Esophagus (tissue), 2 donors: ENCODE measurements at regions not wholly inside any gene's neighbourhood (a gene's known extent, or its start where the extent isn't known, plus 50 kb on each side); places are given as distances from the start of the nearest gene placed in this dataset.

ENCODE experiments used
- H3K27ac ChIP-seq, 2 donors: one replicate each; pipeline ENCODE4 v1.5.1; 2013; ENCODE audit warnings: low read depth in 2 of 2, mild to moderate bottlenecking in 2 of 2, inconsistent platforms in 1 of 2, low read length in 1 of 2, moderate library complexity in 1 of 2
- H3K27me3 ChIP-seq, 2 donors: one replicate each; pipeline ENCODE4 v1.6.1; 2013; ENCODE audit warnings: low read length in 2 of 2, control low read depth in 1 of 2, mild to moderate bottlenecking in 1 of 2; ENCODE audit not compliant: insufficient read depth in 2 of 2, control insufficient read depth in 1 of 2
- H3K36me3 ChIP-seq, 2 donors: one replicate each; pipeline ENCODE4 v1.6.1; 2013; ENCODE audit warnings: low read length in 1 of 2; ENCODE audit not compliant: control insufficient read depth in 2 of 2, insufficient read depth in 2 of 2
- H3K4me1 ChIP-seq, 2 donors: one replicate each; pipeline ENCODE4 v1.6.1; 2013; ENCODE audit warnings: low read length in 1 of 2; ENCODE audit not compliant: control insufficient read depth in 2 of 2, insufficient read depth in 2 of 2
- H3K4me3 ChIP-seq, 2 donors: one replicate each; pipeline ENCODE4 v1.5.1; 2013; ENCODE audit warnings: low read length in 2 of 2, mild to moderate bottlenecking in 2 of 2, low read depth in 1 of 2, moderate library complexity in 1 of 2
- H3K9me3 ChIP-seq, 2 donors: one replicate each; pipeline ENCODE4 v1.6.1; 2013; ENCODE audit warnings: mild to moderate bottlenecking in 2 of 2, low read depth in 1 of 2, low read length in 1 of 2, moderate library complexity in 1 of 2; ENCODE audit not compliant: control insufficient read depth in 2 of 2, insufficient read depth in 1 of 2
- WGBS, 2 donors: extraction: QIAGEN DNeasy Blood & Tissue Kit; methylation state at CpG; one replicate each; pipeline ENCODE4 v1.1.7; 2013; 5-methylcytosine and 5-hydroxymethylcytosine counted together
- donor health status: healthy with polysubstance abuse.
- donor health status: Bipolar disorder and iron deficiency.

- Histone ChIP-seq H3K4me1 (no peaks in the 10 kb centered on the region), H3K27me3 (no peaks in the 10 kb centered on the region), H3K27ac (no peak overlapping the region), H3K4me3 (no peak overlapping the region), H3K9me3 (no peaks in the 10 kb centered on the region), H3K36me3 (no peaks in the 10 kb centered on the region)
- WGBS, 2 donors, result 65 to 68% methylated on average over 9 of the region's 9 CpGs
Measured at GRCh38 chr3:127395663-127396355, 108.0 kb upstream of the PRR20G start.

GRCh38 chr3:127394984-127395662 lies 107.3 kb upstream of the PRR20G start:
- no peaks in the 10 kb centered on the region for H3K36me3 ChIP-seq
- WGBS, 2 donors, result 61 to 65% methylated on average over 15 of the region's 15 CpGs
- H3K9me3 ChIP-seq, result no peaks in the 10 kb centered on the region
- no peaks in the 10 kb centered on the region for H3K4me1 ChIP-seq
- H3K4me3 ChIP-seq, result no peak overlapping the region
- H3K27me3 ChIP-seq, result no peaks in the 10 kb centered on the region
- no peak overlapping the region for H3K27ac ChIP-seq

GRCh38 chr3:127394031-127394430 lies 106.2 kb upstream of the PRR20G start:
- Histone ChIP-seq H3K4me1 (no peaks in the 10 kb centered on the region), H3K9me3 (no peaks in the 10 kb centered on the region), H3K36me3 (no peaks in the 10 kb centered on the region), H3K4me3 (no peak overlapping the region), H3K27ac (no peak overlapping the region), H3K27me3 (no peaks in the 10 kb centered on the region)
- 58 to 67% methylated on average over 4 of the region's 4 CpGs for WGBS, 2 donors

- Histone ChIP-seq H3K36me3 (no peaks in the 10 kb centered on the region), H3K27me3 (no peaks in the 10 kb centered on the region), H3K9me3 (no peaks in the 10 kb centered on the region), H3K27ac (no peak overlapping the region), H3K4me1 (no peaks in the 10 kb centered on the region), H3K4me3 (no peak overlapping the region)
- whole genome bisulfite sequencing, 2 donors, result 74 to 76% methylated on average over 5 of the region's 5 CpGs
Measured at GRCh38 chr3:127393131-127393820, 105.4 kb upstream of the PRR20G start.

GRCh38 chr3:127392156-127392490 lies 104.3 kb upstream of the PRR20G start:
- H3K9me3 ChIP-seq, result no peaks in the 10 kb centered on the region
- WGBS, 2 donors, result 68 to 71% methylated on average over 8 of the region's 8 CpGs
- no peaks in the 10 kb centered on the region for H3K27me3 ChIP-seq

GRCh38 chr3:127391436-127392155 lies 103.8 kb upstream of the PRR20G start:
- no peaks in the 10 kb centered on the region for H3K9me3 ChIP-seq
- H3K27me3 ChIP-seq, result no peaks in the 10 kb centered on the region
- no peak overlapping the region for H3K4me3 ChIP-seq
- no peaks in the 10 kb centered on the region for H3K36me3 ChIP-seq
- H3K27ac ChIP-seq, result no peak overlapping the region
- no peaks in the 10 kb centered on the region for H3K4me1 ChIP-seq
- 61 to 66% methylated on average over 14 of the region's 14 CpGs for WGBS, 2 donors

More at GRCh38 chr3:127392156-127392490, 104.3 kb upstream of the PRR20G start:
- H3K36me3 ChIP-seq, result no peaks in the 10 kb centered on the region
- H3K27ac ChIP-seq, result no peak overlapping the region
- H3K4me1 ChIP-seq, result no peaks in the 10 kb centered on the region
- H3K4me3 ChIP-seq, result no peak overlapping the region

- H3K4me3 ChIP-seq, result no peak overlapping the region
- H3K9me3 ChIP-seq, result no peaks in the 10 kb centered on the region
- no peak overlapping the region for H3K27ac ChIP-seq
- H3K4me1 ChIP-seq, result no peaks in the 10 kb centered on the region
- H3K27me3 ChIP-seq, result no peaks in the 10 kb centered on the region
- H3K36me3 ChIP-seq, result no peaks in the 10 kb centered on the region
- WGBS, 2 donors, result 65 to 67% methylated on average over 15 of the region's 15 CpGs
Measured at GRCh38 chr3:127390365-127391025, 102.6 kb upstream of the PRR20G start.

GRCh38 chr3:127389913-127390312 lies 102.1 kb upstream of the PRR20G start:
- no peaks in the 10 kb centered on the region for H3K9me3 ChIP-seq
- no peaks in the 10 kb centered on the region for H3K4me1 ChIP-seq
- 75 to 86% methylated on average over 2 of the region's 2 CpGs for WGBS, 2 donors
- no peak overlapping the region for H3K27ac ChIP-seq
- no peak overlapping the region for H3K4me3 ChIP-seq
- H3K36me3 ChIP-seq, result no peaks in the 10 kb centered on the region
- no peaks in the 10 kb centered on the region for H3K27me3 ChIP-seq

GRCh38 chr3:127389420-127389819 lies 101.6 kb upstream of the PRR20G start:
- Histone ChIP-seq H3K4me1 (no peaks in the 10 kb centered on the region), H3K9me3 (no peaks in the 10 kb centered on the region), H3K4me3 (no peak overlapping the region), H3K36me3 (no peaks in the 10 kb centered on the region), H3K27ac (no peak overlapping the region), H3K27me3 (no peaks in the 10 kb centered on the region)
- 75 to 83% methylated on average over 10 of the region's 10 CpGs for WGBS, 2 donors
